Skin epidermis (tissue), 12 donors: ENCODE measurements at regions not wholly inside any gene's neighbourhood (a gene's known extent, or its start where the extent isn't known, plus 50 kb on each side); places are given as distances from the start of the nearest gene placed in this dataset.
A peak's percentile ranks its signal among the peaks of the same experiment; 100 is the strongest.

Experiments used
- H3K27ac ChIP-seq, 21 experiments: fragments of 200-600 bp; sonication (generic) in 11 of 21; one replicate each; pipeline ENCODE4 v1.5.0; 2020; ENCODE audit warnings: mild to moderate bottlenecking in 3 of 21, inconsistent platforms in 2 of 21, moderate library complexity in 2 of 21
- H3K4me3 ChIP-seq, 7 experiments: fragments of 200-600 bp; sonication (generic) in 2 of 7; one replicate each; pipeline ENCODE4 v1.5.0; 2020; ENCODE audit warnings: inconsistent platforms in 2 of 7, mild to moderate bottlenecking in 2 of 7, moderate library complexity in 1 of 7

DNA sequence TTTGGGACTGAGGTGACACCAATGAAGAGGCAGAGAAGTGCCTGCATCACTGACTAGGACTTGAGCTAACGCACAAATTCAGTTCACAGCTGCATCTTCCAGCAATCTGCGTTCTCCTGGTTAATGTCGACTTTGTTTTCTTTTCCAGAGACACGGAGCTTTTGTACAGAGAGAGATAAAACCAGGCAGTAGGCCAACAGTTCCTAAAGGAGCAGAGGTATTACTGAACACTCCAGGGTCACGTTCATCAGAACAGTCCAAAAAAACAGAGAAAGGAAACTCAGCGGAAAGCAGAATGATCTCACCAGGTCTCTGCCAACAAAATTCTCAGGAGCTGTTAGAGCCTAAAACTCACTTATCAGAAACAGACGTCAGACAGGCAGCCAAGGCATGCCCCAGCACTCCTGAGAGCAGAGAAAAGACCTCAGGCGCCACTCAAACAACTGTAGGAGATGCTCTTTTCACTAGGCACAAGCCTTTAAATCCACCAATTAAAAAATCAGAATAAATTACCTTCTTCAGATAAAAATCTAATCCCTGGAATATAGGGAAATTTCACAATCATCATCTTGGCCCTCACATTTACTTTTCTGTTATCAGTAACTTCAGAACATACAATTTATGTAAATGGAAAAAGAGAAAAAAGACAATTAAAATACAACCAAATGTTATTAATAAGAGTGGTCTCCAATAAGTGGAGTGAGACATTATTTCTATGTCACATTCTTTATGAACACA, 95.9 kb upstream of the SPTBN1 start:
- no peak overlapping the region for H3K4me3 ChIP-seq
- peak overlapping the region in 9 of 21 experiments; percentile 14 to 74 (median 39) for H3K27ac ChIP-seq

GRCh38 chr2:54364409-54364808, 91.7 kb upstream of the SPTBN1 start:
- Histone ChIP-seq H3K4me3 (no peak overlapping the region), H3K27ac (peak overlapping the region in 1 of 21 experiments; percentile 27)

GRCh38 chr2:54365661-54366060, 90.5 kb upstream of the SPTBN1 start:
- no peak overlapping the region for H3K4me3 ChIP-seq
- peak overlapping the region in 1 of 21 experiments; percentile 27 for H3K27ac ChIP-seq

- Histone ChIP-seq H3K4me3 (no peak overlapping the region), H3K27ac (no peak overlapping the region)
These were observed 89.4 kb upstream of the SPTBN1 start for GRCh38 chr2:54366487-54367280.

DNA sequence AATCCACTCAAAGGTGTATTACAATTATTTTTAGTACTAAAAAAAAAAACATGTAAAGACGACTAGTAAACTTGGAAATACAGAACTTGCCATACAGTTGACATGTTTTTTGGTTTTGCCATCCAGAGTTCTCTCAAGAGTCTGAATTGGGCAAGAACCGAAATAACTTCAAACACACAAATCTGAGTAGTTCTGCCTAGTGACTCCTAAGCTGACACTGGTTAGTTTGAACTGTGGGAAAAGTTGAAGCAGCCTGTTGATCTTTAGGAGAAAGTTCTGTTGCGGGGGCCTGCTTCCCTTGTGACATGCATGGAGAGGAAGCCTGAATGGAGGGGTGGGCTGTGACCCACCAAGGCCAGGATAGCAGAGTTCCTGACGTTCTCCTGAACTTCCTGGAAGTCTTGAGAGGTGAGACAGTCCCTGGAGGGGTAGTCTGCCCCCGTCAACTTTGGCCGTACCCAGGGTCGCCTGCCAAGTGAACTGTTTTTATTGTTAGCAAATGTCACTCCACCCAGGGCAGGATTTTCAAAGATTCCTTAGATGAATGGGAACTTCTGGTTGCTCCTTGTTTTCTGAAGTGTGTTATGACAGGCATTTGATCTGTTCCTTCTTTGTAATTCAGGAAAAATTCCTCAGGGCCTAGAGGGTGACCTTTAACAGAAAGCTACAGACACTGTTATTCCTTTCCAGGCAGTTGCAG, 85.6 kb upstream of the SPTBN1 start:
- Histone ChIP-seq H3K4me3 (no peak overlapping the region), H3K27ac (peak overlapping the region in 12 of 21 experiments; percentile 1 to 69 (median 36))

DNA sequence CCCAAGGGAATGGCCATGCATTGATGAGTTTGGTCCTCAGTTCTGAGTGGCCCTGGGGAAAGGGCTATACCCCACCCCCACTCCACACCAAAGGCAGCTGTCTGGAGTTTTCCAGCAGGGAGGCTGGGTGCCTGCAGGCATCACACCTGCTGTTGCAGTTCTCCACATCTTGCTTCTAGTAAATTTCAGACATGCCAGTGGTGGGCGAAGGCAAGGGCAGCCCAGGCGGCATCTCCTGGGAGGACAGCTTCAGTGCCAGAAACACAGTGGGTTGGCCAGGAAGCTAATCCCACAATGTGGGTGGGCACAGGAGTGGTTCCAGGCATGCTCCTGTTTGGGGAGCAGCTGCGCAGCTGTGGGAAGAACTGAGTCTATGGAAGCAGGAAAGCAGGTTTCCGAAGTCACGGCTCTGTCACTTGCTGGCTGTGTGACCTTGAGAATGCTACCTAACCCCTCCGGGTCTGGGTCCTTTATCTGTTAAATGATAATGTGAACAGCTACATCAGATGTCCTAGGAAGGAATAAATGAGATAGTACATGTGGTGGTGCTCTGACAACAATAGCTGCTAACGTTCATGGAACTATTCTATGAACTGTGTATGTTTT, 84.6 kb upstream of the SPTBN1 start:
- H3K27ac ChIP-seq: peak overlapping the region in 11 of 21 experiments; percentile 3 to 69 (median 24)

GRCh38 chr2:54372361-54372760, 83.8 kb upstream of the SPTBN1 start:
- peak overlapping the region in 1 of 21 experiments; percentile 16 for H3K27ac ChIP-seq

More for the DNA sequence above, 84.6 kb upstream of the SPTBN1 start:
- H3K4me3 ChIP-seq: no peak overlapping the region

DNA sequence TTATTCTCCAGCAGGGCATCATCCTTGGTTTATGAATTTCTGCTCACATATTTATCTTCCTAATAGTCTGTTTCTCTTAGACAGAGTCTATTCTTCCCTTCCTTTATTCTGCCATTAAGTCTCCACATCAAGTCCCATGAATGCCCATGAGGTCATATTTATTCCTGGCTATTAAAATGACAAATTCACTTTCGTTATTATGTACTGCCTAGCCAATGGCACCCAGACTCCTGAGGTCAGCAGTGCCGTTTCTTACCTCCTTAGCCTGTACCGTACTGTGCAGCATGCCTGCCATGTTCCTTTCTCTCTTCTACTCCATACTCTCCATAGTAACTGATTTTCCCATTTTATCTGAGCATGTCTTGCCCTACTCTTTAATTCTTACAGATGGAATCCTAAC, 82.3 kb upstream of the SPTBN1 start:
- no peak overlapping the region for H3K4me3 ChIP-seq
- no peak overlapping the region for H3K27ac ChIP-seq

More at GRCh38 chr2:54372361-54372760, 83.8 kb upstream of the SPTBN1 start:
- no peak overlapping the region for H3K4me3 ChIP-seq

GRCh38 chr2:54374591-54375364, 81.3 kb upstream of the SPTBN1 start:
- Histone ChIP-seq H3K27ac (no peak overlapping the region), H3K4me3 (no peak overlapping the region)

DNA sequence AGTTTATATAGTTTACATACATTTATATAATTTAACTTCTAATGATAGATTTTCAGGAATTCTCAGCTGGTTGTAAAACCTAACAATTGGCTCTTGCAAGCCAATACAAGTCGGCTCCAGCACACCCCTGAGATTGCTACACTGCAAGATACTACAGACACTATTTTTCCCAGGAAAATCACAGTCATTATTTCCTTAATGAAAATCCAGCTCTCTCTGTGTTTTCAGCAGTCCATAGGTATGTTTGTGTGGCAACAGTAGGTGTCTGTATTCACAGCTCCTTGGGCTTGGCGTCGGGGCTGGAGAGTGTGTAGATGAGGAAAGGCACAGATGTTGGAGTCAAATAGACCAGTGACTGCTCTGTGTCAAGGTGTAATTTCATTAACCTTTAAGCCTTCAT, 78.7 kb upstream of the SPTBN1 start:
- no peak overlapping the region for H3K27ac ChIP-seq

DNA sequence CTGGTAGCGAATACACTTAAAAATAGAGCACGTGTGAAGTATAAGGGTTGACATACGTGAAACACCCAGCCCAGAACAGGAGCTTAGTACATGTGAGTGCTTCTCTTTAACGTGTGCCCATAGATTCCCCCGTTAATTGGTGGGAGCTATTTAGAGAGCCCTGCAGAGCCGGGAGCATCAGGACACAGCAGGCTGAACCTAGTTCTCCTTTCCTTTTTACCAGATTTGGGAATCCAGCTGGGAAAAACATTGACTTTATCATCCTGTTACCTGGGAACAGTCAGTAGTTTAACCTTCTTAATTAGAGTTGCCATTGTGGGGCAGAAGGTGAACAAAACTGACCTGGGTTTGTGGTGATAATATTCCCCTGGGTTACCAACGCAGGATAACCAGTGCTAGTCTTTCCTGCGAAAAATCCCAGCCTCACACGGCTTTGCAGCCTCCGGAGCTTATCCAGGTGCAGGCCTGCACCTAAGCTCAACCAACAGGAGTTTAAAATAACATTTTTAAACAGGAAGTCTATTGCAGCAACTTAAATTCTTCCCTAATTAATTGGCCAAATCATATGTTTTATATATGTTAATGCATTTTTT, 78.1 kb upstream of the SPTBN1 start:
- H3K27ac ChIP-seq: no peak overlapping the region
- H3K4me3 ChIP-seq: no peak overlapping the region

More for the DNA sequence above, 78.7 kb upstream of the SPTBN1 start:
- no peak overlapping the region for H3K4me3 ChIP-seq

- Histone ChIP-seq H3K4me3 (no peak overlapping the region), H3K27ac (peak overlapping the region in 1 of 21 experiments; percentile 5)
These were observed 75.5 kb upstream of the SPTBN1 start for GRCh38 chr2:54380670-54381069.

GRCh38 chr2:54381293-54381692, 74.8 kb upstream of the SPTBN1 start:
- Histone ChIP-seq H3K4me3 (no peak overlapping the region), H3K27ac (peak overlapping the region in 3 of 21 experiments; percentile 5 to 29 (median 20))

- no peak overlapping the region for H3K4me3 ChIP-seq
- H3K27ac ChIP-seq: peak overlapping the region in 2 of 21 experiments; percentile 10 to 50
These were observed 73.5 kb upstream of the SPTBN1 start for GRCh38 chr2:54382601-54383000.

DNA sequence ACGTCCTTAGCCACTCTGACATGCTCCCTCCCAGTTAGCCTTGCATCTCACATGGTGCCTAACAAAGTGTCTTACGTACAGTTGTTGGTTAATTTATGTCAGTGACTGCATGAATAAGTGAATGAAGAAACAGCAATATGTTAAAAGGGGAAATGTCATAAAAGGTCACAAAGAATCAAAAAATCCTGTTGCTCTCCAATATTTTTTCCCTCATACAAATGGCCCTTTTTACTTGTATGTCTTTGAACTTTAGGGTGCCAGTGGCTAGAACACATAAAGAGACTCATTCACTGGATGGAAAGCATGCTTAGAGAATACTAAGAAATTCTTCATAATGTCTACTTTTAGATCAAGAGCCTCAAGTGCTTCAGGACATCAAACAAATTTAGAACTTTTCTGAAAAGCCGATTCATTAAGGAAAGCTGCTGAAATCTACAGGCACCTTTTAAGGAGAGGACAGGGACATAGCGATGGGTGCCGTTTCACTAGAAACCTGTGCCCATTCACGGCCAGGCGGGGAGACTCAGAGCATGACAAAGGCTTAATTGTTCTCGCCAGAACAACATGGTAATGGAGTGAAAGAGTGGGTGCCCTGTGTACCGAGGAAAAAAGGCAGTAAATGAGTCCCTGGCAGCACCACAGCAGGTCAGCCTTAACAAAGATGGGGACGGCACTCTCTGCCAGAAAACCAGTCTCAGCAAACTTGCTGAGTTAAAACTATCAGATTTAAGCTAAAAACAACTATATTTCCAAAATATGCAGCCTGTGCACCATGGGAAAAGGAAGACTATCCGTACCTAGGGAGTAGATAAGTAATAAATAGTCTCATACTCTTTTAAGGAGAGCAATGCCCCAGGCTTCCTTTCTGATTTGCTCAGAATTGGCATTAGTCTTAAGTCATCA, 71.6 kb upstream of the SPTBN1 start:
- Histone ChIP-seq H3K4me3 (no peak overlapping the region), H3K27ac (peak overlapping the region in 2 of 21 experiments; percentile 4 to 22)

DNA sequence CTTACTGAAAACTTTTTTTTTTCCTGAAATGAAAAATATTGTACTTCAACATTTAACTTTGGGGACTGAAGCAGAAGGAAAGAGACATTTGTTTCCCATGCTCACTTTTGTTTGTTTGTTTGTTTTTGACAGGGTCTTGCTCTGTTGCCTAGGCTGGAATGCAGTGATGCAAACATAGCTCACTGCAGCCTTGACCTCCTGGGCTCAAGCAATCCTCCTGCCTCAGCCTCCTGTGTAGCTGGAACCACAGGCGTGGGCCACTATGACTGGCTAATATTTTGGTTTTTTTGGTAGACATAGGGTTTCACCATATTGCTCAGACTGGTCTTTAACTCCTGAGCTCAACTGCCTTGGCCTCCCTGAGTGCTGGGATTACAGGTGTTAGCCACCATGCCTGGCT, 70.9 kb upstream of the SPTBN1 start:
- peak overlapping the region in 1 of 21 experiments; percentile 4 for H3K27ac ChIP-seq
- no peak overlapping the region for H3K4me3 ChIP-seq

DNA sequence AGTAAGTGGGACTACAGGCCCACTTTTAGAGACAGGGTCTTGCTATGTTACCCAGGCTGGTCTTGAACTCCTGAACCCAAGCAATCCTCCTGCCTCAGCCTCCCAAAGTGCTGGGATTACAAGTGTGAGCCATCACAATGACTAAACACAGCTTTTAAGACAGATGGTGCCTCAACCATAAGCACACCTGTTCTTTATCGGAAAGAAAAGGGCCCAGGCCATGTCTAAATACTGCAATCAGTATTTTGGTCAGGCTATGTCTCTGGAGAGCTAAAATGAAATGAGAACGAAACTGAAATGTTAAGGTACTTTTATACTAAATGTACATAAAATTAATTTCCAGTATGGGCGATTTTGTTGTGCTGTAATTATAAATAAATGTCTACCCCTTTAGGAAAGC, 69.5 kb upstream of the SPTBN1 start:
- peak overlapping the region in 13 of 21 experiments; percentile 8 to 66 (median 32) for H3K27ac ChIP-seq
- H3K4me3 ChIP-seq: no peak overlapping the region
